ENCODE measurements at regions not wholly inside any gene's neighbourhood (a gene's known extent, or its start where the extent isn't known, plus 50 kb on each side); places are given as distances from the start of the nearest gene placed in this dataset.

DNA sequence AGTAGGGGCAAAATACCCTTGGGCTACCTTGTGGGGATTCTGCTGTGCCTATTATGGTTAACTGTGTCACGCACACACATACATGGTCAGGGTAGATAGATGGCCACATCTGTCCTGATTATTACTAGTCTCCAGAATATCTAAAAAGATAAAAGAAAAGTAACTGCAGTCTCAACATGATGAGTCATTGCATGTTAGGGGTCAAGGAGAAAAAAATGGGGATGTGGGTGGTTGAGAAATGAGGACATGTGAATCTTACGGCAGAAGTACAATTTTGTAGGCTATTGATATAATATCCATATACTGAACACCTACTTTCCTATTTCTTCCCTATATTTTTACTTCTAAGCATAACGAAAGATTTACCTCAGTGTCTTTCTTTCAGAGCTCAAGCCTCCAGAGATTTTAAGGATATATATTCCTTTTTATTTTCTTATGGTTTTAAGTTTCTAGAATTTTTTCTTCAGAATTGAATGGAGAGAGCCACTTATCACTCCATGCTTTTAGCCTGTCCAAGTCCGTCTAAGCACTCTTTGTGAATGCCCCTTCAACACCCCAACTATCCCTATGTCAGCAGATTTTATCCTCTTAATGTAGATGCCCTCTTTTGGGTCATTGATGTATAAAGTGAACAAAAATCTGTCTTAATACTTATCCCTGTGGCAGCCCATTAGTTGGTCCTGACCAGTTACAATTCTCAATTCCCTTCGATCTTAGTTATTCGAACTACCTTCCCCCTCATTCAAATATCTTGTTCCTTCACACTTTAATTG lies 642.2 kb downstream of the IQCM start:
- H3K27me3 ChIP-seq (replicated peaks in 1 of 4; ENCODE audit: control extremely low read depth in 1 of 4, control insufficient read depth in 3 of 4, insufficient read depth in 4 of 4, low read length in 3 of 4) = no peaks in the 10 kb centered on the region
- CTCF ChIA-PET = no interaction called here
- H4K20me1 ChIP-seq (ENCODE audit: control insufficient read depth, insufficient read depth, low read length, poor library complexity, severe bottlenecking) = no peaks in the 10 kb centered on the region
- H3K27ac Mint-ChIP-seq = no peak overlapping the region
- H3K9me3 Mint-ChIP-seq (ENCODE audit: insufficient read depth) = peaks cover 3% of the 10 kb centered on the region
- H3K27me3 Mint-ChIP-seq = no peaks in the 10 kb centered on the region
- DNase-seq (no peak), ATAC-seq (ENCODE audit: low read depth) (no peak)
- H3K9ac ChIP-seq (ENCODE audit: low read length) = no peak overlapping the region
- no peaks in the 10 kb centered on the region for H3K4me1 ChIP-seq (ENCODE audit: control insufficient read depth in 2 of 2, insufficient read depth in 2 of 2, low read length in 2 of 2)
- no peaks in the 10 kb centered on the region for H3K79me2 ChIP-seq (ENCODE audit: control insufficient read depth, insufficient read depth, low read length)
- H3K27ac ChIP-seq (ENCODE audit: low read length in 2 of 2) = no peak overlapping the region
- intact Hi-C loops (cut with micrococcal nuclease) = no loop called here
- H3K9me3 ChIP-seq (ENCODE audit: control extremely low read depth in 1 of 3, control insufficient read depth in 2 of 3, insufficient read depth in 1 of 3, low read length in 2 of 3) = peaks cover 0 to 5% (median 0%) of the 10 kb centered on the region in 3 donors
- TF ChIP-seq EZH2 (IDR thresholded peaks at IDR 0.05; ENCODE audit: borderline replicate concordance, insufficient read depth, low read depth, low read length, poor library complexity, severe bottlenecking) = no peak
- no peak overlapping the region for H3K4me3 Mint-ChIP-seq
- WGBS (ENCODE audit: insufficient coverage) = 100% methylated on average over 1 of the region's 6 CpGs
- no peaks in the 10 kb centered on the region for H3K4me1 Mint-ChIP-seq
- no peaks in the 10 kb centered on the region for H3K36me3 ChIP-seq (replicated peaks in 1 of 2; ENCODE audit: control extremely low read depth in 1 of 2, control insufficient read depth in 1 of 2, extremely low read depth in 1 of 2, insufficient read depth in 2 of 2, low read length in 1 of 2)
- H3K4me3 ChIP-seq (ENCODE audit: control extremely low read depth in 1 of 5, extremely low read depth in 1 of 5, insufficient read depth in 1 of 5, low read depth in 2 of 5, low read length in 4 of 5) = no peak overlapping the region
- H2AFZ ChIP-seq (ENCODE audit: insufficient read depth, low read depth, low read length, poor library complexity, severe bottlenecking) = no peak overlapping the region
- no peak overlapping the region for H3K4me2 ChIP-seq (replicated peaks; ENCODE audit: low read depth, low read length, poor library complexity, severe bottlenecking)
- POLR2A ChIA-PET = no interaction called here

DNA sequence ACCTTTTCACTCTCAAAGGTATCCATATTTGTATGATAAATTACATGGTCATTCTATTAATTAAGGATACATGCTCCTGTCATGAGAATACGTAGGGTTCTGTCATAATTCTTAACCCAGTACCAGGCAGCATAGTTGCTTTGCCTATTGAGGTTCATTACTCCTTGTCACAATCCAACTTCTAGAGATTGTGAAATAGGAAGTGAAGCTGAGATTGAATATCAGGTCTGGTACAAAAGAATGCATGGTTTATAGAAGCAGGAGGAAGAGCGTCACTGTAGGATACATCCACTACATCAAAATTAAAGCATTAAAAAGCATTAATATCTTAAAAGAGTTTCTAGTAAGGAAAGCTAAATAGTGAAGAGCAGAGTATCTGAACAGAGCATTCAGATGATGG lies 647.0 kb downstream of the IQCM start:
- Histone ChIP-seq H3K4me3 (ENCODE audit: control extremely low read depth in 1 of 5, extremely low read depth in 1 of 5, insufficient read depth in 1 of 5, low read depth in 2 of 5, low read length in 4 of 5) (no peak overlapping the region), H3K9me3 (ENCODE audit: control extremely low read depth in 1 of 3, control insufficient read depth in 2 of 3, insufficient read depth in 1 of 3, low read length in 2 of 3) (no peaks in the 10 kb centered on the region), H3K36me3 (replicated peaks in 1 of 2; ENCODE audit: control extremely low read depth in 1 of 2, control insufficient read depth in 1 of 2, extremely low read depth in 1 of 2, insufficient read depth in 2 of 2, low read length in 1 of 2) (no peaks in the 10 kb centered on the region), H3K4me2 (replicated peaks; ENCODE audit: low read depth, low read length, poor library complexity, severe bottlenecking) (no peak overlapping the region), H3K79me2 (ENCODE audit: control insufficient read depth, insufficient read depth, low read length) (no peaks in the 10 kb centered on the region), H4K20me1 (ENCODE audit: control insufficient read depth, insufficient read depth, low read length, poor library complexity, severe bottlenecking) (no peaks in the 10 kb centered on the region), H3K27ac (ENCODE audit: low read length in 2 of 2) (no peak overlapping the region), H3K4me1 (ENCODE audit: control insufficient read depth in 2 of 2, insufficient read depth in 2 of 2, low read length in 2 of 2) (no peaks in the 10 kb centered on the region), H3K27me3 (replicated peaks in 1 of 4; ENCODE audit: control extremely low read depth in 1 of 4, control insufficient read depth in 3 of 4, insufficient read depth in 4 of 4, low read length in 3 of 4) (no peaks in the 10 kb centered on the region), H2AFZ (ENCODE audit: insufficient read depth, low read depth, low read length, poor library complexity, severe bottlenecking) (no peak overlapping the region), H3K9ac (ENCODE audit: low read length) (no peak overlapping the region)
- DNase-seq (no peak), ATAC-seq (ENCODE audit: low read depth) (no peak)
- WGBS (ENCODE audit: insufficient coverage) = no CpG with 5 or more reads among the region's 2 CpGs
- CTCF ChIA-PET = no interaction called here
- H3K4me1 Mint-ChIP-seq = no peaks in the 10 kb centered on the region
- TF ChIP-seq EZH2 (IDR thresholded peaks at IDR 0.05; ENCODE audit: borderline replicate concordance, insufficient read depth, low read depth, low read length, poor library complexity, severe bottlenecking) = no peak
- TF ChIP-seq, protein P1, sequence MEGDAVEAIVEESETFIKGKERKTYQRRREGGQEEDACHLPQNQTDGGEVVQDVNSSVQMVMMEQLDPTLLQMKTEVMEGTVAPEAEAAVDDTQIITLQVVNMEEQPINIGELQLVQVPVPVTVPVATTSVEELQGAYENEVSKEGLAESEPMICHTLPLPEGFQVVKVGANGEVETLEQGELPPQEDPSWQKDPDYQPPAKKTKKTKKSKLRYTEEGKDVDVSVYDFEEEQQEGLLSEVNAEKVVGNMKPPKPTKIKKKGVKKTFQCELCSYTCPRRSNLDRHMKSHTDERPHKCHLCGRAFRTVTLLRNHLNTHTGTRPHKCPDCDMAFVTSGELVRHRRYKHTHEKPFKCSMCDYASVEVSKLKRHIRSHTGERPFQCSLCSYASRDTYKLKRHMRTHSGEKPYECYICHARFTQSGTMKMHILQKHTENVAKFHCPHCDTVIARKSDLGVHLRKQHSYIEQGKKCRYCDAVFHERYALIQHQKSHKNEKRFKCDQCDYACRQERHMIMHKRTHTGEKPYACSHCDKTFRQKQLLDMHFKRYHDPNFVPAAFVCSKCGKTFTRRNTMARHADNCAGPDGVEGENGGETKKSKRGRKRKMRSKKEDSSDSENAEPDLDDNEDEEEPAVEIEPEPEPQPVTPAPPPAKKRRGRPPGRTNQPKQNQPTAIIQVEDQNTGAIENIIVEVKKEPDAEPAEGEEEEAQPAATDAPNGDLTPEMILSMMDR (IDR thresholded peaks at IDR 0.05) = no peak
- H3K4me3 Mint-ChIP-seq = no peak overlapping the region
- no peaks in the 10 kb centered on the region for H3K27me3 Mint-ChIP-seq
- H3K27ac Mint-ChIP-seq = no peak overlapping the region
- intact Hi-C loops (cut with micrococcal nuclease) = no loop called here
- POLR2A ChIA-PET = no interaction called here
- no peaks in the 10 kb centered on the region for H3K9me3 Mint-ChIP-seq (ENCODE audit: insufficient read depth)

Measured in B cell (primary cell).